MCF 10A (cell line): ENCODE measurements at regions not wholly inside any gene's neighbourhood (a gene's known extent, or its start where the extent isn't known, plus 50 kb on each side); places are given as distances from the start of the nearest gene placed in this dataset.

Source experiments
- BruUV-seq: library from RNA; stranded (reverse); fragments of 400-500 nt; replicated peaks from 2 replicates; lab custom pipeline; 2021; lab: Mats Ljungman, UMichigan
- CTCF ChIA-PET: fragments of 300-600 bp; sonication (Branson Sonifier 250); formaldehyde crosslinking; extraction: SDS; loops from one replicate; lab custom pipeline; 2021; ENCODE audit warnings: antibody characterized with exemption, inconsistent platforms; lab: Yijun Ruan, JAX
- POLR2A ChIA-PET: fragments of 300-600, 350-650 bp; sonication (Branson Sonifier 250); formaldehyde crosslinking; extraction: SDS; loops from one replicate; lab custom pipeline; 2020; ENCODE audit warnings: antibody characterized with exemption, inconsistent platforms; lab: Yijun Ruan, JAX
- DNase-seq: peaks from one replicate; pipeline ENCODE4 v3.0.0-alpha.2; 2018; ENCODE audit not compliant: unreplicated experiment
- H3K27ac Mint-ChIP-seq: one replicate; pipeline ENCODE4 v1.8.0; 2022; ENCODE audit warnings: mild to moderate bottlenecking, low read depth, mixed read lengths; ENCODE audit not compliant: unreplicated experiment
- H3K27me3 Mint-ChIP-seq: one replicate; pipeline ENCODE4 v1.8.0; 2022; ENCODE audit warnings: mixed read lengths; ENCODE audit not compliant: insufficient read depth, unreplicated experiment
- H3K36me3 Mint-ChIP-seq: one replicate; pipeline ENCODE4 v1.8.0; 2022; ENCODE audit warnings: mild to moderate bottlenecking, moderate library complexity, mixed read lengths; ENCODE audit not compliant: insufficient read depth, unreplicated experiment
- H3K4me1 Mint-ChIP-seq: one replicate; pipeline ENCODE4 v1.8.0; 2022; ENCODE audit warnings: mixed read lengths; ENCODE audit not compliant: insufficient read depth, unreplicated experiment
- H3K4me3 Mint-ChIP-seq: one replicate; pipeline ENCODE4 v1.8.0; 2022; ENCODE audit warnings: mild to moderate bottlenecking, moderate library complexity, mixed read lengths; ENCODE audit not compliant: unreplicated experiment
- H3K9me3 Mint-ChIP-seq: one replicate; pipeline ENCODE4 v1.8.0; 2022; ENCODE audit warnings: mixed read lengths; ENCODE audit not compliant: unreplicated experiment
- CTCF ChIP-seq: fragments of 200-600 bp; IDR thresholded peaks from one replicate; pipeline ENCODE4 v1.8.0; 2022; ENCODE audit warnings: antibody characterized with exemption, mild to moderate bottlenecking; ENCODE audit not compliant: unreplicated experiment
- intact Hi-C: fragments of 100-400 bp; cut with micrococcal nuclease; formaldehyde crosslinking; loops from 2 replicates; pipeline ENCODE4 v1.14.1; 2022

- no TSS peak for BruUV-seq
- H3K4me1 Mint-ChIP-seq: no peaks in the 10 kb centered on the region
These were observed 183.9 kb upstream of the MAP3K7 start for GRCh38 chr6:90770778-90771177.

GRCh38 chr6:90765895-90766294 is 179.0 kb upstream of the MAP3K7 start:
- CTCF ChIA-PET: no interaction called here
- H3K27ac Mint-ChIP-seq: no peak overlapping the region
- no peaks in the 10 kb centered on the region for H3K36me3 Mint-ChIP-seq
- no peak for TF ChIP-seq CTCF
- intact Hi-C loops: no loop called here
- H3K4me3 Mint-ChIP-seq: no peak overlapping the region
- H3K9me3 Mint-ChIP-seq: no peaks in the 10 kb centered on the region
- POLR2A ChIA-PET: no interaction called here
- BruUV-seq: no TSS peak
- H3K4me1 Mint-ChIP-seq: no peaks in the 10 kb centered on the region
- DNase-seq: no peak
- H3K27me3 Mint-ChIP-seq: peaks cover 46% of the 10 kb centered on the region

More at GRCh38 chr6:90770778-90771177, 183.9 kb upstream of the MAP3K7 start:
- H3K36me3 Mint-ChIP-seq: no peaks in the 10 kb centered on the region
- DNase-seq: no peak
- H3K27ac Mint-ChIP-seq: no peak overlapping the region
- POLR2A ChIA-PET: no interaction called here
- H3K4me3 Mint-ChIP-seq: no peak overlapping the region
- intact Hi-C loops: no loop called here
- TF ChIP-seq CTCF: no peak
- no peaks in the 10 kb centered on the region for H3K9me3 Mint-ChIP-seq
- CTCF ChIA-PET: interaction anchor here (0.6 kb wide), 2 partner anchors 11 to 321 kb away, joined by 3 read pairs; no protein-coding TSS in a partner anchor
- peaks cover 35% of the 10 kb centered on the region for H3K27me3 Mint-ChIP-seq

DNA sequence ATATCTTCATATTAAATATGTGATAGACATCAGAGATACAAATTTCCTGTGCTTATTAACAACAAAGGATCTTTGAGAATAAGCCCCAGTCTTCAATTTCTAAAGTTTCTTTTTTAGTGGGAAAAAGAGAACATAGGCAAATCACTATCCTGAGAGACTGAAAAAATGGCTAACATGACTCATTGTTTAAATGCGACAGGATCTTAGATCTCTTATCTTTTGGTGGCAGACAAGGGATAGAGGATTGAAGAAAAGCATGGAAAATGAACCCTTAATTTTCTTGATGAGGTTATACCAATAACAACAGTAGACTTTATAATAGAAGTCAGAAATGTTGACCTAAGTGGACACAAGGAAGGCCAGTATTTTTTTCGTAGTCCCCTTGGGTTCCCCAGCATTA is 178.6 kb upstream of the MAP3K7 start:
- H3K27ac Mint-ChIP-seq: no peak overlapping the region

GRCh38 chr6:90764001-90764400 is 177.1 kb upstream of the MAP3K7 start:
- Mint-ChIP-seq H3K4me1 (no peaks in the 10 kb centered on the region), H3K27ac (no peak overlapping the region), H3K9me3 (no peaks in the 10 kb centered on the region), H3K27me3 (peaks cover 45% of the 10 kb centered on the region), H3K36me3 (no peaks in the 10 kb centered on the region), H3K4me3 (no peak overlapping the region)
- no peak for DNase-seq
- CTCF ChIA-PET: no interaction called here
- intact Hi-C loops: no loop called here
- POLR2A ChIA-PET: no interaction called here
- BruUV-seq: no TSS peak
- no peak for TF ChIP-seq CTCF

More for the DNA sequence above, 178.6 kb upstream of the MAP3K7 start:
- no peak overlapping the region for H3K4me3 Mint-ChIP-seq
- no peak for DNase-seq
- H3K36me3 Mint-ChIP-seq: no peaks in the 10 kb centered on the region
- BruUV-seq: no TSS peak
- no peaks in the 10 kb centered on the region for H3K4me1 Mint-ChIP-seq
- intact Hi-C loops: no loop called here
- POLR2A ChIA-PET: no interaction called here
- no peaks in the 10 kb centered on the region for H3K9me3 Mint-ChIP-seq
- peaks cover 46% of the 10 kb centered on the region for H3K27me3 Mint-ChIP-seq
- CTCF ChIA-PET: no interaction called here
- no peak for TF ChIP-seq CTCF
